Hematopoietic multipotent progenitor cell treated with erythropoietin and hydrocortisone succinate and interleukin-3 and kit ligand, for 8 days (in vitro differentiated cells): ENCODE measurements at regions not wholly inside any gene's neighbourhood (a gene's known extent, or its start where the extent isn't known, plus 50 kb on each side); places are given as distances from the start of the nearest gene placed in this dataset.

Experiments
- DNase-seq: peaks from one replicate; pipeline ENCODE4 v3.0.0-alpha.2; 2015

- no peak for DNase-seq
These were observed 79.9 kb upstream of the GPC6 start for GRCh38 chr13:93146584-93147297.

GRCh38 chr13:93147298-93147645 is 79.3 kb upstream of the GPC6 start:
- no peak for DNase-seq

- DNase-seq: no peak
These were observed 78.7 kb upstream of the GPC6 start for GRCh38 chr13:93147946-93148345.

GRCh38 chr13:93151277-93151676 is 75.3 kb upstream of the GPC6 start:
- DNase-seq: no peak

GRCh38 chr13:93158565-93158964 is 68.0 kb upstream of the GPC6 start:
- DNase-seq: no peak

- DNase-seq: no peak
These were observed 56.6 kb upstream of the GPC6 start for GRCh38 chr13:93169980-93170379.

GRCh38 chr13:93172109-93172508 is 54.5 kb upstream of the GPC6 start:
- no peak for DNase-seq

- no peak for DNase-seq
These were observed 53.0 kb upstream of the GPC6 start for GRCh38 chr13:93173654-93174053.

GRCh38 chr13:93174260-93174659 is 52.3 kb upstream of the GPC6 start:
- DNase-seq: no peak
